HFFc6 (cell line): ENCODE measurements at regions not wholly inside any gene's neighbourhood (a gene's known extent, or its start where the extent isn't known, plus 50 kb on each side); places are given as distances from the start of the nearest gene placed in this dataset.

Experiments used
- DNase-seq: peaks from one replicate; pipeline ENCODE4 v3.0.0-alpha.2; 2018
- H3K27ac Mint-ChIP-seq: 2 replicates; pipeline ENCODE4 v1.8.0; 2020; ENCODE audit warnings: mild to moderate bottlenecking, mixed read lengths
- H3K27me3 Mint-ChIP-seq: 2 replicates; pipeline ENCODE4 v1.8.0; 2021; ENCODE audit warnings: mild to moderate bottlenecking, moderate library complexity, mixed read lengths; ENCODE audit not compliant: insufficient read depth
- H3K36me3 Mint-ChIP-seq: 2 replicates; pipeline ENCODE4 v1.8.0; 2021; ENCODE audit warnings: low read depth, mixed read lengths
- H3K4me1 Mint-ChIP-seq: 2 replicates; pipeline ENCODE4 v1.8.0; 2020; ENCODE audit warnings: low read depth, mixed read lengths
- H3K4me3 Mint-ChIP-seq: 2 replicates; pipeline ENCODE4 v1.8.0; 2020; ENCODE audit warnings: mild to moderate bottlenecking, moderate library complexity, mixed read lengths
- H3K9me3 Mint-ChIP-seq: 2 replicates; pipeline ENCODE4 v1.8.0; 2020; ENCODE audit warnings: mild to moderate bottlenecking, mixed read lengths
- TF ChIP-seq, protein P1 (sequence below): fragments of 200-600 bp; sonication (generic); IDR thresholded peaks from 2 replicates; pipeline ENCODE4 v1.5.0; 2021; ENCODE audit warnings: antibody characterized with exemption, mild to moderate bottlenecking

DNA sequence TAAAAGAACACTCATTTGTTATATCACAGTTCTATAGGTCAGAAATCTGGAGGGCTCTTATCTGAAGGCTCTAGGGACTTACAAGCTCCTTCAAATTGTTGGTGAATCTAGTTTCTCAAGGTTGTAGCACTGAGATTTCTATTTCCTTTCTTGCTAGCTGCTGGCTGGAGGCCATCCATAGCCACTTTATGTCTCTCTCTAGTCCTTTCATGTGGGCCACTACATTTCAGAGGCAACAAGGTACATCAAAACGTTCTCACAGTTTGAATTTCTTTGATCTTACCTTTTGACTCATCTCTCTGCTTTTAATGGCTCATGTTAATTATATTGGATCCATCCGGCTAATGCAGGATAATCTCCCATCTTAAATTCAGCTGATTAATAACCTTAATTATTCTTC, 286.8 kb downstream of the DIO2 start:
- TF ChIP-seq, protein P1, sequence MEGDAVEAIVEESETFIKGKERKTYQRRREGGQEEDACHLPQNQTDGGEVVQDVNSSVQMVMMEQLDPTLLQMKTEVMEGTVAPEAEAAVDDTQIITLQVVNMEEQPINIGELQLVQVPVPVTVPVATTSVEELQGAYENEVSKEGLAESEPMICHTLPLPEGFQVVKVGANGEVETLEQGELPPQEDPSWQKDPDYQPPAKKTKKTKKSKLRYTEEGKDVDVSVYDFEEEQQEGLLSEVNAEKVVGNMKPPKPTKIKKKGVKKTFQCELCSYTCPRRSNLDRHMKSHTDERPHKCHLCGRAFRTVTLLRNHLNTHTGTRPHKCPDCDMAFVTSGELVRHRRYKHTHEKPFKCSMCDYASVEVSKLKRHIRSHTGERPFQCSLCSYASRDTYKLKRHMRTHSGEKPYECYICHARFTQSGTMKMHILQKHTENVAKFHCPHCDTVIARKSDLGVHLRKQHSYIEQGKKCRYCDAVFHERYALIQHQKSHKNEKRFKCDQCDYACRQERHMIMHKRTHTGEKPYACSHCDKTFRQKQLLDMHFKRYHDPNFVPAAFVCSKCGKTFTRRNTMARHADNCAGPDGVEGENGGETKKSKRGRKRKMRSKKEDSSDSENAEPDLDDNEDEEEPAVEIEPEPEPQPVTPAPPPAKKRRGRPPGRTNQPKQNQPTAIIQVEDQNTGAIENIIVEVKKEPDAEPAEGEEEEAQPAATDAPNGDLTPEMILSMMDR: no peak
- Mint-ChIP-seq H3K36me3 (no peaks in the 10 kb centered on the region), H3K9me3 (peaks cover 55% of the 10 kb centered on the region), H3K27me3 (no peaks in the 10 kb centered on the region), H3K27ac (no peak overlapping the region), H3K4me1 (no peaks in the 10 kb centered on the region), H3K4me3 (no peak overlapping the region)
- no peak for DNase-seq

DNA sequence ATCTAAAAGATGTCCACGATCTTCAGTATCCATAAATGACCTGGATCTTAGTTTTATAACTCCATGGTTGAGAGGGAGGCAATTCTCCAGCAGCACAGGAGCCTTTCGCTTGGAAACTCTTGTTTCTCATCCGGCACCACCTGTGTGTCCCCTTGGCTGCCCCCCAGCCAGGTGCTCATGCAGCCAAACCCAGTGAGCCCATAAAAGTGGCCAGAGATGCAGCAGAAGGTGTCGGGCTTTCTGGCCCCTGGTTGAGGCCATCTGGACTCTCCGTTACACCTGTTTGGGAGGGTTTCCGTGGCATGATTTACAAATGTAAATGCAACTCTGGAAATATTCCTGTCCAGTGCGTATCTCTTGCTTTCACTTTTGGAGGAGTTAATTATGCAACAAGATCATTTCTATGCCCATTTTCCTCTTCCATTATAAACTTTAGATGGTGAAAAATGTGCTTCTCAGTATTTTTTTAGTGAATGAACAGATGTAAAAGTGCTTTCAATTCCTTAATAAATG, 291.1 kb downstream of the DIO2 start:
- no peaks in the 10 kb centered on the region for H3K4me1 Mint-ChIP-seq
- no peak overlapping the region for H3K4me3 Mint-ChIP-seq
- H3K27me3 Mint-ChIP-seq: no peaks in the 10 kb centered on the region
- H3K36me3 Mint-ChIP-seq: no peaks in the 10 kb centered on the region
- no peak overlapping the region for H3K27ac Mint-ChIP-seq
- peaks cover 46% of the 10 kb centered on the region for H3K9me3 Mint-ChIP-seq
- no peak for DNase-seq
- TF ChIP-seq, protein P1: no peak
